K562 (cell line): ENCODE measurements at regions not wholly inside any gene's neighbourhood (a gene's known extent, or its start where the extent isn't known, plus 50 kb on each side); places are given as distances from the start of the nearest gene placed in this dataset.

Experiments used
- RAD21 ChIP-seq, 2 experiments: fragments of 250-450 bp in 1 of 2; fragments of 450-650 bp in 1 of 2; sonication (Bioruptor Pico) in 1 of 2; formaldehyde crosslinking in 1 of 2; IDR thresholded peaks in 1 of 2; conservative IDR thresholded peaks in 1 of 2; 2 replicates each; pipeline versions ENCODE4 v1.4.0 to v1.8.0; 2020 to 2022; ENCODE audit warnings: mild to moderate bottlenecking in 2 of 2, moderate library complexity in 1 of 2
- TBL1XR1 ChIP-seq, 2 experiments: IDR thresholded peaks; 2 replicates each; pipeline ENCODE4 v1.6.1; 2012; ENCODE audit warnings: improper control_type of control experiment in 2 of 2, low read length in 2 of 2, mild to moderate bottlenecking in 1 of 2
- TBP ChIP-seq: optimal IDR thresholded peaks from 2 replicates; pipeline ENCODE3; 2011; ENCODE audit warnings: low read depth, low read length, improper control_type of control experiment
- ZC3H11A ChIP-seq: IDR thresholded peaks from 2 replicates; pipeline ENCODE4 v1.6.1; 2012; ENCODE audit warnings: low read depth, low read length, improper control_type of control experiment
- TF ChIP-seq, protein P1 (sequence below), 3 experiments: IDR thresholded peaks in 2 of 3; conservative IDR thresholded peaks in 1 of 3; 2 replicates each; pipeline ENCODE4 v1.5.1; 2011 to 2012; ENCODE audit warnings: low read length in 3 of 3, mild to moderate bottlenecking in 3 of 3, control low read depth in 2 of 3, improper control_type of control experiment in 1 of 3, inconsistent platforms in 1 of 3, low read depth in 1 of 3, mixed read lengths in 1 of 3, moderate library complexity in 1 of 3; ENCODE audit not compliant: insufficient read depth in 2 of 3

DNA sequence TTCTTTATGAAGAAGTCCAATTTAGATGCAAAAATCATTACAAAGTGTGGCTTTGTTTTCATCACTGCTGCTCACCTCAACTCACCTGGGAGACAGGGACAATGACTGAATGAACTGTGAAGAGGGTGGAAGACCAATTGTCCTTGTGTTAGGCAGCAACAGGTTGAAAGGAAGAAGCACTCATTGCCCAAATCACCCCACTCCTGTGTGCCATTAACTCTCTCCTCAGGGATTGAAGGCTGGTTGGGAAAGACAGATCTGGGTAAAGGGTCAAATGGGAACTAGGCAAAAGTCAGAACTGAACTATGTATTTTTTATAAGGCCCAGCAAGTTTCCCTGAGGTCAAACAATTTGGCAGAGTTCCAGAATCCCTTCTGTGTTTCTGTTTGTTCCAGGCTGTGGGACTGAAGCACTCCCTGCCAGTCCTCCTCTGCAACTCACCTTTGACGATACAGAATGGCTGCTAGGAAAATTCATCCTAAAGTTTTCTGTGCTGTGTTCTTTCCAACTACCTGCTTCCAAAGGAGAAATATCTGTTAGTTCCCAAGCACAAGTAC, 68.6 kb upstream of the CCDC39 start:
- TF ChIP-seq RAD21 (CRISPR knock-in tag; conservative IDR thresholded peaks at IDR 0.05 in 1 of 2, IDR thresholded peaks at IDR 0.05 in 1 of 2): no peak
- TF ChIP-seq, protein P1, sequence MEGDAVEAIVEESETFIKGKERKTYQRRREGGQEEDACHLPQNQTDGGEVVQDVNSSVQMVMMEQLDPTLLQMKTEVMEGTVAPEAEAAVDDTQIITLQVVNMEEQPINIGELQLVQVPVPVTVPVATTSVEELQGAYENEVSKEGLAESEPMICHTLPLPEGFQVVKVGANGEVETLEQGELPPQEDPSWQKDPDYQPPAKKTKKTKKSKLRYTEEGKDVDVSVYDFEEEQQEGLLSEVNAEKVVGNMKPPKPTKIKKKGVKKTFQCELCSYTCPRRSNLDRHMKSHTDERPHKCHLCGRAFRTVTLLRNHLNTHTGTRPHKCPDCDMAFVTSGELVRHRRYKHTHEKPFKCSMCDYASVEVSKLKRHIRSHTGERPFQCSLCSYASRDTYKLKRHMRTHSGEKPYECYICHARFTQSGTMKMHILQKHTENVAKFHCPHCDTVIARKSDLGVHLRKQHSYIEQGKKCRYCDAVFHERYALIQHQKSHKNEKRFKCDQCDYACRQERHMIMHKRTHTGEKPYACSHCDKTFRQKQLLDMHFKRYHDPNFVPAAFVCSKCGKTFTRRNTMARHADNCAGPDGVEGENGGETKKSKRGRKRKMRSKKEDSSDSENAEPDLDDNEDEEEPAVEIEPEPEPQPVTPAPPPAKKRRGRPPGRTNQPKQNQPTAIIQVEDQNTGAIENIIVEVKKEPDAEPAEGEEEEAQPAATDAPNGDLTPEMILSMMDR (IDR thresholded peaks at IDR 0.05 in 2 of 3, conservative IDR thresholded peaks at IDR 0.05 in 1 of 3; ENCODE audit: insufficient read depth in 2 of 3, low read depth in 1 of 3, low read length in 3 of 3): no peak
- no peak for TF ChIP-seq ZC3H11A
- TF ChIP-seq TBL1XR1 (IDR thresholded peaks at IDR 0.05; ENCODE audit: low read length in 2 of 2): no peak
- no peak for TF ChIP-seq TBP
